Stimulated activated memory B cell treated with anti-CD40 and anti-IgM and Interleukin-4, amounts not matched to agents 10 μg/mL and 1 μg/mL and 100 μg/mL, for 72 hours (primary cell): ENCODE measurements at regions not wholly inside any gene's neighbourhood (a gene's known extent, or its start where the extent isn't known, plus 50 kb on each side); places are given as distances from the start of the nearest gene placed in this dataset.
"Not testable (repeated sequence)": the region's sequence is repeated elsewhere in the genome, so short reads cannot be mapped to it uniquely, and the experiment has no call there.

Source experiments
- ATAC-seq: fragments of 150-1000 bp; cut with Tn5 transposase; 2 replicates; pipeline ENCODE4 v1.10.0; 2021
- H3K27ac Mint-ChIP-seq: one replicate; pipeline ENCODE4 v1.8.0; 2022; ENCODE audit warnings: mild to moderate bottlenecking, mixed read lengths
- H3K27me3 Mint-ChIP-seq: one replicate; pipeline ENCODE4 v1.8.0; 2022; ENCODE audit warnings: mixed read lengths
- H3K36me3 Mint-ChIP-seq: one replicate; pipeline ENCODE4 v1.8.0; 2022; ENCODE audit warnings: mixed read lengths
- H3K4me1 Mint-ChIP-seq: one replicate; pipeline ENCODE4 v1.8.0; 2022; ENCODE audit warnings: mixed read lengths
- H3K4me3 Mint-ChIP-seq: one replicate; pipeline ENCODE4 v1.8.0; 2022; ENCODE audit warnings: mild to moderate bottlenecking, moderate library complexity, mixed read lengths
- H3K9me3 Mint-ChIP-seq: one replicate; pipeline ENCODE4 v1.8.0; 2022; ENCODE audit warnings: mixed read lengths

GRCh38 chr19:27851002-27851481 is 1361.9 kb downstream of the UQCRFS1 start:
- H3K27ac Mint-ChIP-seq: no peak overlapping the region

GRCh38 chr19:27846944-27847343 is 1366.0 kb downstream of the UQCRFS1 start:
- Mint-ChIP-seq H3K27ac (no peak overlapping the region), H3K9me3 (peaks cover 32% of the 10 kb centered on the region), H3K4me3 (no peak overlapping the region), H3K36me3 (peaks cover 61% of the 10 kb centered on the region), H3K4me1 (no peaks in the 10 kb centered on the region), H3K27me3 (no peaks in the 10 kb centered on the region)
- ATAC-seq: no peak

More at GRCh38 chr19:27851002-27851481, 1361.9 kb downstream of the UQCRFS1 start:
- Mint-ChIP-seq H3K4me3 (no peak overlapping the region), H3K27me3 (no peaks in the 10 kb centered on the region), H3K9me3 (peaks cover 24% of the 10 kb centered on the region), H3K36me3 (peaks cover 37% of the 10 kb centered on the region), H3K4me1 (no peaks in the 10 kb centered on the region)
- ATAC-seq: no peak

DNA sequence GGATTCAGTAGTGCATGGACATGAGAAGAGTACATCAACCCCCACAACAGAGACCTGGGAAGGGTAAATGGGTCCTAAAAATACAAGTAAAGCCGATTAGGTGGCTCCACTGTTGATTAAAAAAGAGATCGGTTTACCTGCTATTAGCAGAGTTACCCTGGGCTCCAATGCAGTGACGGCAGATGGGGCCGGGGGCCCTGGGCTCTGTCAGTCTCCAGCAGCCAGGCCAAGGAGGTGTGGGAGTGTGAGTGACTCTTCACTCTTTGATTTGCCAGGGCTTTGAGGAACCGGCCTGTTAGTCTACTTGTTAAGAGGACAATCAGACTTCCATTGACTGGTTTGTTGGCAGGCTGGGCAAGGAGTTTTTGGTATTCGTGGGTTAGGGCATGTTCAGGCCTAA is 1368.7 kb downstream of the UQCRFS1 start:
- H3K36me3 Mint-ChIP-seq: peaks cover 48% of the 10 kb centered on the region
- no peaks in the 10 kb centered on the region for H3K4me1 Mint-ChIP-seq
- peaks cover 26% of the 10 kb centered on the region for H3K9me3 Mint-ChIP-seq

DNA sequence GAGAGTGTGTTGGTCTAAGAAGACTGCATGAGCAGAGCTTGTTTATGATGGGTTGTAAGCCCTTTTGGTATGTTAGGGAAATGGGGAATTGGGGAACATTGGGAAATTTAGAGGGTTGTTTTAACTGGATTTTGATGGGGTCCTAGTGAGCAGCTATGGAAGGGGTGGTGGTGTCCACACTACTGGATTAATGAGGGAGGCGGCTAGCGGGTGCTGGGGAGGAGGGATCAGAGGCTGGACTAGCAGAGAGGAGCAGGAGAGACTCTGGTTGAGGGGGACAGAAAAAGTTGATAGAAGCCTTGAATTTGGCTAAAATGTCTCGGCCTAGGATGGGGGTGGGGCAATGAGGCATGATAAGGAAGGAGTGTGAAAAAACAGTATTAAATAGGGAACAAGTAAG is 1369.1 kb downstream of the UQCRFS1 start:
- Mint-ChIP-seq H3K27me3 (no peaks in the 10 kb centered on the region), H3K27ac (no peak overlapping the region), H3K4me3 (no peak overlapping the region), H3K4me1 (no peaks in the 10 kb centered on the region), H3K36me3 (peaks cover 48% of the 10 kb centered on the region), H3K9me3 (peaks cover 26% of the 10 kb centered on the region)
- ATAC-seq: no peak

More for the DNA sequence above, 1368.7 kb downstream of the UQCRFS1 start:
- no peak for ATAC-seq
- H3K4me3 Mint-ChIP-seq: no peak overlapping the region
- no peaks in the 10 kb centered on the region for H3K27me3 Mint-ChIP-seq
- H3K27ac Mint-ChIP-seq: no peak overlapping the region

- ATAC-seq: no peak
These were observed 1379.9 kb downstream of the UQCRFS1 start for GRCh38 chr19:27833031-27833430.

GRCh38 chr19:27828829-27829228 is 1384.1 kb downstream of the UQCRFS1 start:
- Mint-ChIP-seq H3K27ac (no peak overlapping the region), H3K9me3 (peaks cover 2% of the 10 kb centered on the region), H3K4me3 (no peak overlapping the region), H3K27me3 (no peaks in the 10 kb centered on the region), H3K36me3 (peaks cover 22% of the 10 kb centered on the region), H3K4me1 (peaks cover 10% of the 10 kb centered on the region)
- ATAC-seq: no peak

More at GRCh38 chr19:27833031-27833430, 1379.9 kb downstream of the UQCRFS1 start:
- H3K4me3 Mint-ChIP-seq: no peak overlapping the region
- no peaks in the 10 kb centered on the region for H3K27me3 Mint-ChIP-seq
- H3K36me3 Mint-ChIP-seq: peaks cover 34% of the 10 kb centered on the region
- peaks cover 5% of the 10 kb centered on the region for H3K9me3 Mint-ChIP-seq
- peaks cover 10% of the 10 kb centered on the region for H3K4me1 Mint-ChIP-seq
- H3K27ac Mint-ChIP-seq: no peak overlapping the region

DNA sequence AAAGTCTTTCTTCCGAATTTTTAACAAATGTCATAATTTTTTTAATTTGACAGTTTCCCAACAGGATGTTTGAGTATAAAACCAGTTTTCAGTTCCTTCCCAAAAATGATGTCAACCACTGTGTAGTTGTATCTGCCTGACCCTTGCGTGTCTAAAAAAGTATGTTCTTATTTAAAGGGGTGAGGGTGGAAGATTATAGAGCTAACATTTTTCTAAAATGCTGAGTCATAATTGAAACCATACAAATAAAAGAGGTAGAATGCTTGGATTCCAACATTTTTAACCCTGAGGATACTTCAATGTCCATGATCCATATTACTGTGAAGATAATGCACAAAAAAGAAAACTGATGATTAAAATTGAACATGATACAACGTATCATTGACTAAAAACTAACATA is 1388.8 kb downstream of the UQCRFS1 start:
- Mint-ChIP-seq H3K4me3 (no peak overlapping the region), H3K27ac (no peak overlapping the region), H3K27me3 (no peaks in the 10 kb centered on the region), H3K4me1 (peaks cover 9% of the 10 kb centered on the region), H3K9me3 (peaks cover 3% of the 10 kb centered on the region), H3K36me3 (peaks cover 29% of the 10 kb centered on the region)
- no peak for ATAC-seq

DNA sequence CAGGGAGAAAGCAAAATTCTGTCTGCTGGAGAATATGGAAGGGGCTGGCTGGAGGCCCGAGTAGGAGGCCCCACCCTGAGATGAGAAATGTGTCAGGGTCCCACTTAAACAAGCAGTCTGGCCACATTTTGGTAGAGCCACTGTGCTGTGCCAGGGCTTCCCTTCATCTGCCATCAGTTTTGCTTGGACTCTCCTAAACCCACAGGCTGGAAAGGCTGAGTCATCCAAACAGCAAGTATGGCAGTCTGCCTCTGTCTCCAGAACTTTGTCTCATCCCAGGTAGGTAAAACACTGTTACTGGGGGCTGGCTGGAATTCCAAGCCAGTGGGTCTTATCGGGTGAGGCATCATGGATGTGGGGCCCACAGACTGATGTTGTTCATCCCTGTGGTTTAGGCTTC is 1390.6 kb downstream of the UQCRFS1 start:
- Mint-ChIP-seq H3K4me3 (no peak overlapping the region), H3K9me3 (peaks cover 3% of the 10 kb centered on the region), H3K27me3 (no peaks in the 10 kb centered on the region)

GRCh38 chr19:27821418-27822018 is 1391.4 kb downstream of the UQCRFS1 start:
- H3K36me3 Mint-ChIP-seq: peaks cover 39% of the 10 kb centered on the region
- peaks cover 7% of the 10 kb centered on the region for H3K9me3 Mint-ChIP-seq
- no peak overlapping the region for H3K4me3 Mint-ChIP-seq
- no peaks in the 10 kb centered on the region for H3K4me1 Mint-ChIP-seq
- H3K27ac Mint-ChIP-seq: no peak overlapping the region
- ATAC-seq: no peak
- H3K27me3 Mint-ChIP-seq: no peaks in the 10 kb centered on the region

More for the DNA sequence above, 1390.6 kb downstream of the UQCRFS1 start:
- H3K27ac Mint-ChIP-seq: no peak overlapping the region
- no peak for ATAC-seq
- H3K4me1 Mint-ChIP-seq: no peaks in the 10 kb centered on the region
- peaks cover 32% of the 10 kb centered on the region for H3K36me3 Mint-ChIP-seq

DNA sequence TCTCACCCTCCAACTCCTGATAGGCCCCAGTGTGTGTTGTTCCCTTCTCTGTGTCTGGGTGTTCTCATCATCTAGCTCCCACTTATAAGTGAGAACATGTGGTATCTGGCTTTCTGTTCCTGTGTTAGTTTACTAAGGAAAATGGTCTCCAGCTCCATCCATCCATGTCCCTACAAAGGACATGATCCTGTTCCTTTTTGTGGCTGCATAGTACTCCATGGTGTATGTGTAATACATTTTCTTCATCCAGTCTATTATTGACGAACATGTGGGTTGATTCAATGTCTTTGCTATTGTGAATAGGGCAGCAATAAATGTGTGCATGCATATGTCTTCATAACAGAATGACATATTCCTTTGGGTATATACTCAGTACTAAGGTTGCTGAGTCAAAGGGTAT is 1397.0 kb downstream of the UQCRFS1 start:
- Mint-ChIP-seq H3K4me1 (no peaks in the 10 kb centered on the region), H3K36me3 (peaks cover 52% of the 10 kb centered on the region), H3K9me3 (peaks cover 10% of the 10 kb centered on the region), H3K27ac (no peak overlapping the region), H3K27me3 (no peaks in the 10 kb centered on the region), H3K4me3 (no peak overlapping the region)
- ATAC-seq: no peak

DNA sequence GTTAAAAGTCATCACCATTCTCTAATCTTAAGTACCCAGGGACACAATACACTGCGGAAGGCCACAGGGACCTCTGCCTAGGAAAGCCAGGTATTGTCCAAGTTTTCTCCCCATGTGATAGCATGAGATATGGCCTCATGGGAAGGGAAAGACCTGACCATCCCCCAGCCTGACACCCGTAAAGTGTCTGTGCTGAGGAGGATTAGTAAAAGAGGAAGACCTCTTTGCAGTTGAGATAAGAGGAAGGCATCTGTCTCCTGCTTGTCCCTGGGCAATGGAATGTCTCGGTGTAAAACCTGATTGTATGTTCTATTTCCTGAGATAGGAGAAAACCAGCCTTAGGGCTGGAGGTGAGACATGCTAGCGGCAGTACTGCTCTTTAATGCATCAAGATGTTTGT is 1398.1 kb downstream of the UQCRFS1 start:
- not testable (repeated sequence) for ATAC-seq

DNA sequence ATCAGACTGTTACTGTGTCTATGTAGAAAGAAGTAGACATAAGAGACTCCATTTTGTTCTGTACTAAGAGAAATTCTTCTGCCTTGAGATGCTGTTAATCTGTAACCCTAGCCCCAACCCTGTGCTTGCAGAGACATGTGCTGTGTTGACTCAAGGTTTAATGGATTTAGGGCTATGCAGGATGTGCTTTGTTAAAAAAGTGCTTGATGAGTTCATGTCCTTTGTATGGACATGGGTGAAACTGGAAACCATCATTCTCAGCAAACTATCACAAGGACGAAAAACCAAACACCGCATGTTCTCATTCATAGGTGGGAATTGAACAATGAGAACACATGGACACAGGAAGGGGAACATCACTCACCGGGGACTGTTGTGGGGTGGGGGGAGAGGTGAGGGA is 1398.7 kb downstream of the UQCRFS1 start:
- ATAC-seq, H3K27ac Mint-ChIP-seq, H3K27me3 Mint-ChIP-seq, H3K4me3 Mint-ChIP-seq, H3K4me1 Mint-ChIP-seq: not testable (repeated sequence)
- Mint-ChIP-seq H3K36me3 (peaks cover 60% of the 10 kb centered on the region), H3K9me3 (peaks cover 12% of the 10 kb centered on the region)

More for the DNA sequence above, 1398.1 kb downstream of the UQCRFS1 start:
- not testable (repeated sequence) for H3K4me1 Mint-ChIP-seq, H3K27ac Mint-ChIP-seq, H3K27me3 Mint-ChIP-seq, H3K4me3 Mint-ChIP-seq
- H3K9me3 Mint-ChIP-seq: peaks cover 12% of the 10 kb centered on the region
- peaks cover 60% of the 10 kb centered on the region for H3K36me3 Mint-ChIP-seq

GRCh38 chr19:27806471-27807070 is 1406.4 kb downstream of the UQCRFS1 start:
- Mint-ChIP-seq H3K27me3 (no peaks in the 10 kb centered on the region), H3K4me1 (no peaks in the 10 kb centered on the region), H3K4me3 (no peak overlapping the region), H3K36me3 (peaks cover 54% of the 10 kb centered on the region), H3K9me3 (peaks cover 3% of the 10 kb centered on the region), H3K27ac (no peak overlapping the region)
- no peak for ATAC-seq

- H3K36me3 Mint-ChIP-seq: peaks cover 57% of the 10 kb centered on the region
- H3K4me1 Mint-ChIP-seq: no peaks in the 10 kb centered on the region
- peaks cover 3% of the 10 kb centered on the region for H3K9me3 Mint-ChIP-seq
- no peak overlapping the region for H3K27ac Mint-ChIP-seq
- ATAC-seq: no peak
- no peaks in the 10 kb centered on the region for H3K27me3 Mint-ChIP-seq
- no peak overlapping the region for H3K4me3 Mint-ChIP-seq
These were observed 1407.1 kb downstream of the UQCRFS1 start for GRCh38 chr19:27805848-27806247.

GRCh38 chr19:27802293-27802692 is 1410.7 kb downstream of the UQCRFS1 start:
- not testable (repeated sequence) for ATAC-seq, H3K27me3 Mint-ChIP-seq, H3K9me3 Mint-ChIP-seq, H3K4me1 Mint-ChIP-seq, H3K27ac Mint-ChIP-seq, H3K4me3 Mint-ChIP-seq
- peaks cover 58% of the 10 kb centered on the region for H3K36me3 Mint-ChIP-seq

DNA sequence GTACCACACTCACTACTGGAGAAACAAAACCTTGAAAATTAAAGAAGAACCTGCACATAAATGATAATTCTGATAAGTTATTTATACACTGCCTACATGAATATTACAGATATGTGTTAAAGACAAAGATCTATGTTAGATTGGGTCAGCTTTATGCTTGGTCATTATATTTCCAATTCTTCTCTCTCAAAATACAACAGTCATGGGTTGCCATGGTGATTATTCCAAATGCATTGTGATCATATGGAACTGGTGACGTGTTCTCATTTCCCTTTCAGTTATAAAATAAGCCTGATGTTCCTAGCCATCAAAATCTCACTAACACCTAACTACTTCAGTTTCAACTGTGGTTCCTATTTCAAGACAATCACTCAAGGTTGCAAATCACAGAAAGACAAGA is 1416.4 kb downstream of the UQCRFS1 start:
- Mint-ChIP-seq H3K9me3 (no peaks in the 10 kb centered on the region), H3K27ac (no peak overlapping the region), H3K27me3 (no peaks in the 10 kb centered on the region), H3K4me3 (no peak overlapping the region), H3K4me1 (peaks cover 17% of the 10 kb centered on the region), H3K36me3 (peaks cover 17% of the 10 kb centered on the region)
- no peak for ATAC-seq
